Epithelial cell of esophagus (primary cell): ENCODE measurements at regions not wholly inside any gene's neighbourhood (a gene's known extent, or its start where the extent isn't known, plus 50 kb on each side); places are given as distances from the start of the nearest gene placed in this dataset.
"Not testable (repeated sequence)": the region's sequence is repeated elsewhere in the genome, so short reads cannot be mapped to it uniquely, and the experiment has no call there.

ENCODE experiments used
- DNase-seq: peaks from one replicate; pipeline ENCODE4 v3.0.0; 2010; ENCODE audit warnings: low read depth
- H3K4me3 ChIP-seq: 2 replicates; pipeline ENCODE4 v1.5.1; 2011; ENCODE audit warnings: mild to moderate bottlenecking, low read length, control low read depth
- CTCF ChIP-seq: IDR thresholded peaks from 2 replicates; pipeline ENCODE4 v1.5.1; 2011; ENCODE audit warnings: low read depth, mild to moderate bottlenecking, low read length, control low read depth, inconsistent platforms; ENCODE audit not compliant: insufficient read depth; ENCODE audit errors: missing control alignments

GRCh38 chr18:39314595-39314994 is 1749.0 kb upstream of the CELF4 start:
- no peak for DNase-seq
- no peak for TF ChIP-seq CTCF
- H3K4me3 ChIP-seq, result no peak overlapping the region

- no peak overlapping the region for H3K4me3 ChIP-seq
- no peak for DNase-seq
- no peak for TF ChIP-seq CTCF
These were observed 1748.4 kb upstream of the CELF4 start for GRCh38 chr18:39313992-39314391.

- no peak for TF ChIP-seq CTCF
- no peak for DNase-seq
- H3K4me3 ChIP-seq, result no peak overlapping the region
These were observed 1745.6 kb upstream of the CELF4 start for GRCh38 chr18:39311111-39311712.

DNA sequence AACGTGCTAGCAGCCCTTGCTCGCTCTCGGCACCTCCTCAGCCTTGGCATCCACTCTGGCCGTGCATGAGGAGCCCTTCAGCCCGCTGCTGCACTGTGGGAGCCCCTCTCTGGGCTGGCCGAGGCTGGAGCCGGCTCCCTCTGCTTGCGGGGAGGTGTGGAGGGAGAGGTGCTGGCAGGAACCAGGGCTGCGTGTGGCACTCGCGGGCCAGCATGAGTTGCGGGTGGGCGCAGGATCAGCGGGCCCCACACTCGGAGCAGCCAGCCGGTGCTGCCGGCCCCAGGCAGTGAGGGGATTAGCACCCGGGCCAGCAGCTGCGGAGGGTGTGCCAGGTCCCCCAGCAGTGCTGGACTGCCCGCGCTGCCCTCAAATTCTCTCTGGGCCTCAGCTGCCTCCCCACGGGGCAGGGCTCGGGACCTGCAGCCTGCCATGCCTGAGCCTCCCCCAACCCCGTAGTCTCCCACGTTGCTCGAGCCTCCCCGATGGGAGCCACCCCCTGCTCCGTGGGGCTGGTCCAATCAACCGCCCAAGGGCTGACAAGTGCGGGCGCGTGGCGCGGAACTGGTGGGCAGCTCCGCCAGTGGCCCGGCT is 1743.4 kb upstream of the CELF4 start:
- DNase-seq, H3K4me3 ChIP-seq: not testable (repeated sequence)

GRCh38 chr18:39305766-39306165 is 1740.2 kb upstream of the CELF4 start:
- no peak for TF ChIP-seq CTCF
- no peak overlapping the region for H3K4me3 ChIP-seq
- no peak for DNase-seq

DNA sequence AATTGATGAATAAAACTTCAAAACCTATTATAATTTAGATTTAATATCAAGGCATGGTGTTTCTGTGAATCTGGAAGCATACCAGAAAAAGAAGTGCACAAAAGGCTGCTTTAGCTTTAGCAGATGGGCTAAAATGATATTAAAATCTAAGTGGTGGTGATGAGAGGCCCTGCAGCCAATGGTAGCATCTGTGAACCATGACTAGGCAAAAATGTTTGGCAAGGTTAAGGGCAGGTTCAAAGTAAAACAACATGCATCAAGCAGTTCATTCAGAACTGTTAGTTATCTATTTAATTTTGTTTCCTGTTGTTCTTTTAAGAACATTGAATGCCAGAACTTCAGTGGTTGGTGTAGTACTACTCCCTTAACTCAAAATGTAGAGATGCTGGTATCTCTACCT is 1736.9 kb upstream of the CELF4 start:
- no peak overlapping the region for H3K4me3 ChIP-seq
- TF ChIP-seq CTCF, result no peak
- no peak for DNase-seq

DNA sequence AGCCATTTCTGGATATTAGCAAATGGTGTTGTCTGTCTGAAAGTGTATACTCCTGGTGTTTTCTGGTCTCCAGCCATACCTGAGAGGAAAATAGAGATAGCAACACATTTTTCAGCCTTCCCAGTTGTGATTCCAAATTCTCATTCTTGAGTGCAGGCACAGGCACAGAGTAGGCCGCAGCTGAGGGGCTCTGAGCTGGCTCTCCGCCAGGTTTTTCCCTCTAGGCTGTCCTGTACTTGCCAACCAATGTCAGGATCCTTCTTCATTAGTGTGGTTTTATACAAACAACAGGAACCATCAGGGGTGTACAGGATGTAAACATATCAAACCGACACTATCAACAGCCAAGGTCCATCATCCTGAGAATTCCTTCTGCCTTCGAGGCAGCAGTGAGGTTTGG is 1733.6 kb upstream of the CELF4 start:
- no peak for TF ChIP-seq CTCF
- no peak overlapping the region for H3K4me3 ChIP-seq
- DNase-seq, result no peak
